Stimulated activated memory B cell treated with anti-CD40 and anti-IgM and Interleukin-4, amounts not matched to agents 10 μg/mL and 1 μg/mL and 100 μg/mL, for 72 hours (primary cell): ENCODE measurements at regions not wholly inside any gene's neighbourhood (a gene's known extent, or its start where the extent isn't known, plus 50 kb on each side); places are given as distances from the start of the nearest gene placed in this dataset.

Source experiments
- ATAC-seq: fragments of 150-1000 bp; cut with Tn5 transposase; 2 replicates; pipeline ENCODE4 v1.10.0; 2021
- H3K27ac Mint-ChIP-seq: one replicate; pipeline ENCODE4 v1.8.0; 2022; ENCODE audit warnings: mild to moderate bottlenecking, mixed read lengths
- H3K27me3 Mint-ChIP-seq: one replicate; pipeline ENCODE4 v1.8.0; 2022; ENCODE audit warnings: mixed read lengths
- H3K36me3 Mint-ChIP-seq: one replicate; pipeline ENCODE4 v1.8.0; 2022; ENCODE audit warnings: mixed read lengths
- H3K4me1 Mint-ChIP-seq: one replicate; pipeline ENCODE4 v1.8.0; 2022; ENCODE audit warnings: mixed read lengths
- H3K4me3 Mint-ChIP-seq: one replicate; pipeline ENCODE4 v1.8.0; 2022; ENCODE audit warnings: mild to moderate bottlenecking, moderate library complexity, mixed read lengths
- H3K9me3 Mint-ChIP-seq: one replicate; pipeline ENCODE4 v1.8.0; 2022; ENCODE audit warnings: mixed read lengths

DNA sequence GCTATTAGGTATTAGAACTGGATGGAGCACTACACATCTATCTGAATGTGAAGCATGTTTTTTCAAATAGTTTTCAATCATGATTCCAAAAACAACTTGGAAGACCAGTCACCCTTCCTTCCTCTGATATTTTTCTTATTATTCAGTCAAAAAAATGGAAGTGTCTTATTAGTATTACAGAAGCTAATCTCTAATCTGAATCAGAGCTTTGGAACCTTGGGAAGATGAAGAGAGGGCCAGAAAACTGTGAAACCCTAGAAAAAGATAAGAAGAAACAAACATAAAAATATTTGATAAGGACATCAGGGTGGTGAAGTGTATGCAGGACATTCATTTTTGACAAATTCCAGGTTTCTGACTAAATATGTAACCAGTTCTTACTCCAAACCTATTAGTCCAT, 166.3 kb upstream of the PRSS16 start:
- Mint-ChIP-seq H3K27me3 (peaks cover 56% of the 10 kb centered on the region), H3K4me3 (no peak overlapping the region)

GRCh38 chr6:27081931-27082330, 165.6 kb upstream of the PRSS16 start:
- H3K9me3 Mint-ChIP-seq: no peaks in the 10 kb centered on the region
- H3K4me1 Mint-ChIP-seq: peaks cover 6% of the 10 kb centered on the region

More for the DNA sequence above, 166.3 kb upstream of the PRSS16 start:
- peaks cover 6% of the 10 kb centered on the region for H3K4me1 Mint-ChIP-seq
- no peak overlapping the region for H3K27ac Mint-ChIP-seq
- no peak for ATAC-seq
- no peaks in the 10 kb centered on the region for H3K9me3 Mint-ChIP-seq
- no peaks in the 10 kb centered on the region for H3K36me3 Mint-ChIP-seq

DNA sequence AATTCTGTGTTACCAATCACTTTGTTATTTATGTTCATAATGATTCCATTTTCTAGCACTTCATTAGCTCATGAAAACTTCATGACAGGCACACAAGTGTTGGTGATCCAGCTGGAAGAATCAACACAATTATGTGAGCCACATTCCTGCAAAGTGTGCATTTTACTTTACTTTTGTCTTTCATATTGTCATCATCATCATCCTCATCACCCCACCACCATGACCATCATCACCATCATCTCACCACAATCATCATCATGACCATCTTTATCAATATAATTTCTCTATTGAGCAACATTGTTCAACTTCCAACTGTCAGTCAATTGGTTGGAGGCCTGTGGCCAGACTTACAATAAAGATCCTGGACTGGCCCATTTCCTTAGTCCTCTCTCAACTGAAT, 159.4 kb upstream of the PRSS16 start:
- H3K4me1 Mint-ChIP-seq: peaks cover 6% of the 10 kb centered on the region
- H3K4me3 Mint-ChIP-seq: no peak overlapping the region
- H3K36me3 Mint-ChIP-seq: no peaks in the 10 kb centered on the region
- H3K9me3 Mint-ChIP-seq: no peaks in the 10 kb centered on the region
- no peak overlapping the region for H3K27ac Mint-ChIP-seq
- ATAC-seq: no peak
- H3K27me3 Mint-ChIP-seq: peaks cover 78% of the 10 kb centered on the region

More at GRCh38 chr6:27081931-27082330, 165.6 kb upstream of the PRSS16 start:
- Mint-ChIP-seq H3K27me3 (peaks cover 52% of the 10 kb centered on the region), H3K27ac (no peak overlapping the region), H3K4me3 (no peak overlapping the region), H3K36me3 (no peaks in the 10 kb centered on the region)
- ATAC-seq: no peak

- peak; percentile 31 for ATAC-seq
- H3K4me3 Mint-ChIP-seq: peak overlapping the region; percentile 63
- peaks cover 14% of the 10 kb centered on the region for H3K4me1 Mint-ChIP-seq
- no peaks in the 10 kb centered on the region for H3K36me3 Mint-ChIP-seq
- no peak overlapping the region for H3K27ac Mint-ChIP-seq
- peaks cover 3% of the 10 kb centered on the region for H3K9me3 Mint-ChIP-seq
- peaks cover 93% of the 10 kb centered on the region for H3K27me3 Mint-ChIP-seq
These were observed 155.7 kb upstream of the PRSS16 start for GRCh38 chr6:27091661-27092315.

GRCh38 chr6:27092316-27092692, 155.2 kb upstream of the PRSS16 start:
- no peaks in the 10 kb centered on the region for H3K36me3 Mint-ChIP-seq
- no peak for ATAC-seq
- no peak overlapping the region for H3K27ac Mint-ChIP-seq
- peaks cover 93% of the 10 kb centered on the region for H3K27me3 Mint-ChIP-seq
- peak overlapping the region; percentile 63 for H3K4me3 Mint-ChIP-seq
- peaks cover 19% of the 10 kb centered on the region for H3K4me1 Mint-ChIP-seq
- peaks cover 3% of the 10 kb centered on the region for H3K9me3 Mint-ChIP-seq

- Mint-ChIP-seq H3K4me3 (no peak overlapping the region), H3K27ac (no peak overlapping the region), H3K9me3 (peaks cover 6% of the 10 kb centered on the region), H3K27me3 (peaks cover 66% of the 10 kb centered on the region), H3K36me3 (no peaks in the 10 kb centered on the region), H3K4me1 (peaks cover 21% of the 10 kb centered on the region)
- no peak for ATAC-seq
These were observed 151.6 kb upstream of the PRSS16 start for GRCh38 chr6:27095914-27096313.

DNA sequence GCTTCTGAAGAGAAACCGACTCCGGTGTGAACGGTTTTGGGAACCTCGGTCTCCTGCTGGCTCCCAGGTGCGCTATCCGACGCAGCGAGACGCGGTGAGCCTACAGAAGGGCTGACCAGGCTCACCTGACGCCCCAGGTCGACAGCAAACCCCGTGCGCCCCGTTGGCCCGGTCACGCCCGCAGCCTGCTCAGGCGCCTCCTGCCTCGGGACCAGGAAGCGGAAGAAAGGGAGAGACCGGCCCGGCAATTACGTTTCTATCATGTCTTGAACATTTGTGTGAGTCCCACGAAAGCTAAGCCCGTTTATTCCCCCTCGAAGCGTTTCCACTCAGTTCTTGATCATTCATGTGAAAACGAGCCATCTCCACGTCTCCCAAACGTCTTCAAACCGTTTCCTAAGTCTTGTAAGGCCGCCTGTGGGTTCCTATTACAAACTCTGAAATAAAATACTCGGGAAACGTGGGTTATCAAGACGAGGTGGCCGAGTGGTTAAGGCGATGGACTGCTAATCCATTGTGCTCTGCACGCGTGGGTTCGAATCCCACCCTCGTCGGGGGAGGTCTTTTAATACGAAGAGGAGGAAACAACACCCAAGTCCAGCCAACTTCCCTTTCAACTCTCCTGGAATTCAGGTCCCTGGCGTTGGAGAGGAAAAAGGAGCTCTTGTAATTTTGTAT, 150.5 kb upstream of the PRSS16 start:
- peaks cover 17% of the 10 kb centered on the region for H3K4me1 Mint-ChIP-seq
- peak overlapping the region; percentile 36 for H3K27ac Mint-ChIP-seq
- peaks cover 6% of the 10 kb centered on the region for H3K9me3 Mint-ChIP-seq
- H3K36me3 Mint-ChIP-seq: no peaks in the 10 kb centered on the region
- H3K4me3 Mint-ChIP-seq: peak overlapping the region; percentile 69
- peaks cover 60% of the 10 kb centered on the region for H3K27me3 Mint-ChIP-seq
- no peak for ATAC-seq

- Mint-ChIP-seq H3K9me3 (peaks cover 2% of the 10 kb centered on the region), H3K36me3 (no peaks in the 10 kb centered on the region), H3K4me3 (no peak overlapping the region), H3K4me1 (peaks cover 14% of the 10 kb centered on the region), H3K27ac (no peak overlapping the region), H3K27me3 (peaks cover 49% of the 10 kb centered on the region)
- no peak for ATAC-seq
These were observed 148.5 kb upstream of the PRSS16 start for GRCh38 chr6:27098956-27099355.

GRCh38 chr6:27100921-27101320, 146.6 kb upstream of the PRSS16 start:
- no peaks in the 10 kb centered on the region for H3K36me3 Mint-ChIP-seq
- H3K27me3 Mint-ChIP-seq: peaks cover 31% of the 10 kb centered on the region
- no peak for ATAC-seq
- H3K9me3 Mint-ChIP-seq: peaks cover 2% of the 10 kb centered on the region
- peaks cover 14% of the 10 kb centered on the region for H3K4me1 Mint-ChIP-seq
- no peak overlapping the region for H3K27ac Mint-ChIP-seq
- no peak overlapping the region for H3K4me3 Mint-ChIP-seq

GRCh38 chr6:27101824-27102223, 145.7 kb upstream of the PRSS16 start:
- Mint-ChIP-seq H3K27me3 (peaks cover 22% of the 10 kb centered on the region), H3K4me1 (peaks cover 7% of the 10 kb centered on the region), H3K36me3 (no peaks in the 10 kb centered on the region), H3K9me3 (peaks cover 2% of the 10 kb centered on the region), H3K27ac (no peak overlapping the region), H3K4me3 (no peak overlapping the region)
- no peak for ATAC-seq

DNA sequence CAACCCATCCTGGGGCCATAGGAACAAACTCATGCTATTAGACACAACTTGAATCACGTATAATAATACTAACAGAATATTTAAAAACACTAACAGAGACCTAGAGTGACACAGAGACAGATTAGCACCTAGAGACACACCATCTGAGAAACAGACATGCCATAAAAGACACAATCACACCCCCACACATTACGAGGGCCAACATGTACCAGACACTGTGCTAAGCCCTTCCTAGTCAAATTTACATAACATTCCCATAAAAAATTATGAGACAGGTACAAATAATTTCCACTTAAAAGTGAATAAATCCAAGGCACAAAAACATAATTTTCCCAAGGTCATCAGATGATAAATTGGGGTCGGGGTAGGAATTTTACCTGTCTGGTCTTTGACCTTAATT, 141.1 kb upstream of the PRSS16 start:
- no peaks in the 10 kb centered on the region for H3K9me3 Mint-ChIP-seq
- no peaks in the 10 kb centered on the region for H3K4me1 Mint-ChIP-seq
- no peak for ATAC-seq
- H3K4me3 Mint-ChIP-seq: no peak overlapping the region
- no peaks in the 10 kb centered on the region for H3K36me3 Mint-ChIP-seq
- H3K27ac Mint-ChIP-seq: no peak overlapping the region
- peaks cover 10% of the 10 kb centered on the region for H3K27me3 Mint-ChIP-seq

DNA sequence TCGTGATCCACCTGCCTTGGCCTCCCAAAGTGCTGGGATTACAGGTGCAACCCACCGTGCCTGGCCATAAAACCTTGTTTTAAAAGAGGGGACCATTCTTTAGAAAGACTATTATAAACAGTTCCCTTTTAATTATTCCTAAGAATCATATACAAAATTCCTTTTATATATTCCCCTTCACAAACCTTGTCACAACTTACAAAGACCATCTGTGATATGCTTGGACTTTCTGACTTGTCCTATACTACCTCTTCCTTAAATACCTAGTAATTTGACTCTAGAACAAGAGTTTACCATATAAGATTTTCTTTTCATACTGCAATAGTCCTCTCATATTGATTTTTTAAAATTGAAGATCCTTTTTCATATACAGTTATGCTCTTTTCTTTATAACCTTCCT, 135.8 kb upstream of the PRSS16 start:
- ATAC-seq: no peak
- no peak overlapping the region for H3K4me3 Mint-ChIP-seq
- H3K36me3 Mint-ChIP-seq: peaks cover 10% of the 10 kb centered on the region
- peaks cover 7% of the 10 kb centered on the region for H3K9me3 Mint-ChIP-seq
- peaks cover 18% of the 10 kb centered on the region for H3K27me3 Mint-ChIP-seq
- H3K4me1 Mint-ChIP-seq: no peaks in the 10 kb centered on the region
- H3K27ac Mint-ChIP-seq: no peak overlapping the region

- Mint-ChIP-seq H3K9me3 (peaks cover 7% of the 10 kb centered on the region), H3K27me3 (peaks cover 18% of the 10 kb centered on the region), H3K4me1 (no peaks in the 10 kb centered on the region), H3K36me3 (peaks cover 10% of the 10 kb centered on the region), H3K4me3 (no peak overlapping the region), H3K27ac (no peak overlapping the region)
- ATAC-seq: no peak
These were observed 134.5 kb upstream of the PRSS16 start for GRCh38 chr6:27112974-27113373.

- H3K36me3 Mint-ChIP-seq: peaks cover 14% of the 10 kb centered on the region
- no peak for ATAC-seq
- peaks cover 2% of the 10 kb centered on the region for H3K9me3 Mint-ChIP-seq
- H3K27ac Mint-ChIP-seq: no peak overlapping the region
- H3K4me1 Mint-ChIP-seq: no peaks in the 10 kb centered on the region
- H3K4me3 Mint-ChIP-seq: no peak overlapping the region
- no peaks in the 10 kb centered on the region for H3K27me3 Mint-ChIP-seq
These were observed 128.2 kb upstream of the PRSS16 start for GRCh38 chr6:27119329-27119728.

DNA sequence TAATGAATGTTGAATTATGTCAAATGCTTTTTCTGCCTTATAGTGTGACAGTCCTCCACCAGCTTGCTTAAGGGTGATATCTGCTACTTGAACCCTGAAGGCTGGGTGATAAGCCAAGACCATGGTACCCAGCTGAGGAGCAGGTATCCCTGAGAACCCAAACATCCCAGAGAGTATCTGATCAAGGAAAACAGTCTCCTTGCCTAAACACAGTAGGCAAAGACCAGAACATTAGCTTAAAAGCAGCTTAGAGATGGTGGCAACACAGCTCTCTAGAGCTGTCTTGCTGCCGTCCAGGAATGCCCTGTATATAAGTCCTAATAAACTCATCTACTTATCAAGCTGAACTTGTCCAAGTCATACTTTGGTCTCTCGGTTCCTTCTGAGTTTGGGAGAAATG, 127.7 kb upstream of the PRSS16 start:
- no peak overlapping the region for H3K27ac Mint-ChIP-seq
- H3K9me3 Mint-ChIP-seq: peaks cover 2% of the 10 kb centered on the region
- no peaks in the 10 kb centered on the region for H3K27me3 Mint-ChIP-seq
- peaks cover 14% of the 10 kb centered on the region for H3K36me3 Mint-ChIP-seq
- no peaks in the 10 kb centered on the region for H3K4me1 Mint-ChIP-seq
- ATAC-seq: no peak
- H3K4me3 Mint-ChIP-seq: no peak overlapping the region

DNA sequence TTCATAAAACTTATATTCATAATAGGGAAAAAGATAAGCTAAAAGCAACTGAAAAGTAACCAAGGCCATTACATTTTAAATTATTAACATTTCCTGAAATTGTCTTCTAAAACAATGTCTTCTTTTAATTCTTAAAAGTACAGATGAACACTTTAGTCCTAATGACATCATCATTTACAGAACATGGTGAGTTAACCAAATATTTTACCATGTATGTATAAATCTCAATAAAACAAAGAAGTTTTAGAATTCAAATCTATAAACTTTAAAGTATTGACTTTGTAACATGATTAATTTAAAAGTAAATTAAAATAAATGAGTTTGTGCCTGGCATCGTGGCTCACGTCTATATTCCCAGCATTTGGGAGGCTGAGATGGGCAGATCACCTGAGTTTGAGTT, 125.9 kb upstream of the PRSS16 start:
- H3K27ac Mint-ChIP-seq: no peak overlapping the region
- H3K4me1 Mint-ChIP-seq: no peaks in the 10 kb centered on the region
- H3K27me3 Mint-ChIP-seq: no peaks in the 10 kb centered on the region
- H3K4me3 Mint-ChIP-seq: no peak overlapping the region
- peaks cover 14% of the 10 kb centered on the region for H3K36me3 Mint-ChIP-seq
- H3K9me3 Mint-ChIP-seq: no peaks in the 10 kb centered on the region
- ATAC-seq: no peak
